Sigmoid colon (tissue), 4 donors: ENCODE measurements at regions not wholly inside any gene's neighbourhood (a gene's known extent, or its start where the extent isn't known, plus 50 kb on each side); places are given as distances from the start of the nearest gene placed in this dataset.

Source experiments
- EP300 ChIP-seq, 4 donors: sonication (generic); formaldehyde crosslinking; IDR thresholded peaks; one replicate each; pipeline ENCODE4 v1.6.1; 2017; ENCODE audit warnings: antibody characterized with exemption in 4 of 4
- POLR2A ChIP-seq, 2 donors: fragments of 450-650 bp; IDR thresholded peaks; one replicate each; pipeline ENCODE4 v1.6.1; 2016; ENCODE audit warnings: antibody characterized with exemption in 2 of 2, mild to moderate bottlenecking in 2 of 2, moderate library complexity in 2 of 2
- POLR2AphosphoS5 ChIP-seq, 4 donors: sonication (generic); formaldehyde crosslinking; IDR thresholded peaks; one replicate each; pipeline ENCODE4 v1.6.1; 2017; ENCODE audit warnings: antibody characterized with exemption in 4 of 4
- TF ChIP-seq, protein P1 (sequence below), 4 experiments: fragments of 450-650 bp in 3 of 4; fragments of 200-600 bp in 1 of 4; IDR thresholded peaks; one replicate each; pipeline ENCODE4 v1.5.1; 2016 to 2019; ENCODE audit warnings: antibody characterized with exemption in 4 of 4, mild to moderate bottlenecking in 3 of 4, moderate library complexity in 2 of 4

DNA sequence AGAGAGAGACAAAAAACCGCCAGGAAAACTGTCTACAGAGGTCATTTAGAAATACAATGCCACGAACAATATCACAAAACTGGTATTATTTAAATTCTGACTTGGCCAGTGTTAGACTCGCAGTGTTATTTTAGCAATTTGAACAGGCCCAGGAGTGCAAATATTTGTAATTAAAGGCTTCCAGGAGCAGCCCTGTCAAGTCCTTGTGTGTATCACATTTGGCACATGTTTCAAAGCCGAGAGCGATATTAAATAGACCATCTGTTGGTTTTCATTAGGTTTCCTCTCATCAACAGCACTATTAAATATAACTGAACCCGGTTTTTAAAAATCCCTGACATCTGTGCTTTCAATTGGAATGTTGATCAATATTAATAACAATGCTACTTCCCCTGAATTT, 656.9 kb downstream of the TSN start:
- TF ChIP-seq, protein P1, sequence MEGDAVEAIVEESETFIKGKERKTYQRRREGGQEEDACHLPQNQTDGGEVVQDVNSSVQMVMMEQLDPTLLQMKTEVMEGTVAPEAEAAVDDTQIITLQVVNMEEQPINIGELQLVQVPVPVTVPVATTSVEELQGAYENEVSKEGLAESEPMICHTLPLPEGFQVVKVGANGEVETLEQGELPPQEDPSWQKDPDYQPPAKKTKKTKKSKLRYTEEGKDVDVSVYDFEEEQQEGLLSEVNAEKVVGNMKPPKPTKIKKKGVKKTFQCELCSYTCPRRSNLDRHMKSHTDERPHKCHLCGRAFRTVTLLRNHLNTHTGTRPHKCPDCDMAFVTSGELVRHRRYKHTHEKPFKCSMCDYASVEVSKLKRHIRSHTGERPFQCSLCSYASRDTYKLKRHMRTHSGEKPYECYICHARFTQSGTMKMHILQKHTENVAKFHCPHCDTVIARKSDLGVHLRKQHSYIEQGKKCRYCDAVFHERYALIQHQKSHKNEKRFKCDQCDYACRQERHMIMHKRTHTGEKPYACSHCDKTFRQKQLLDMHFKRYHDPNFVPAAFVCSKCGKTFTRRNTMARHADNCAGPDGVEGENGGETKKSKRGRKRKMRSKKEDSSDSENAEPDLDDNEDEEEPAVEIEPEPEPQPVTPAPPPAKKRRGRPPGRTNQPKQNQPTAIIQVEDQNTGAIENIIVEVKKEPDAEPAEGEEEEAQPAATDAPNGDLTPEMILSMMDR (IDR thresholded peaks at IDR 0.05), result no peak
- no peak for TF ChIP-seq EP300 (IDR thresholded peaks at IDR 0.05)
- no peak for TF ChIP-seq POLR2A (IDR thresholded peaks at IDR 0.05)
- no peak for TF ChIP-seq POLR2AphosphoS5 (IDR thresholded peaks at IDR 0.05)
